H9 (cell line): ENCODE measurements at regions not wholly inside any gene's neighbourhood (a gene's known extent, or its start where the extent isn't known, plus 50 kb on each side); places are given as distances from the start of the nearest gene placed in this dataset.
A peak's percentile ranks its signal among the peaks of the same experiment; 100 is the strongest.

ENCODE experiments used
- DNase-seq: peaks from one replicate; pipeline ENCODE4 v3.0.0-alpha.2; 2017
- H2AFZ ChIP-seq: one replicate; pipeline ENCODE4 v1.6.1; 2013; ENCODE audit warnings: mild to moderate bottlenecking, low read length, control low read depth, moderate library complexity
- H2AK5ac ChIP-seq: 2 replicates; pipeline ENCODE4 v1.6.1; 2013; ENCODE audit warnings: low read length, control low read depth, mixed read lengths; ENCODE audit not compliant: insufficient read length
- H2BK120ac ChIP-seq: one replicate; pipeline ENCODE4 v1.6.1; 2013; ENCODE audit warnings: low read depth, mild to moderate bottlenecking, low read length, control low read depth, inconsistent platforms; ENCODE audit not compliant: poor library complexity, severe bottlenecking
- H2BK12ac ChIP-seq: 2 replicates; pipeline ENCODE4 v1.6.1; 2013; ENCODE audit warnings: low read length, control low read depth, mixed read lengths, low read depth; ENCODE audit not compliant: insufficient read length
- H2BK15ac ChIP-seq: 2 replicates; pipeline ENCODE4 v1.6.1; 2013; ENCODE audit warnings: low read depth, low read length, control low read depth
- H2BK20ac ChIP-seq: one replicate; pipeline ENCODE4 v1.6.1; 2013; ENCODE audit warnings: low read depth, mild to moderate bottlenecking, low read length, control low read depth, inconsistent platforms; ENCODE audit not compliant: poor library complexity, severe bottlenecking
- H2BK5ac ChIP-seq: 2 replicates; pipeline ENCODE4 v1.6.1; 2013; ENCODE audit warnings: low read length, control low read depth, mixed read lengths; ENCODE audit not compliant: insufficient read length
- H3K14ac ChIP-seq: 2 replicates; pipeline ENCODE4 v1.6.1; 2013; ENCODE audit warnings: low read length, control low read depth; ENCODE audit not compliant: insufficient read depth
- H3K18ac ChIP-seq: 2 replicates; pipeline ENCODE4 v1.6.1; 2013; ENCODE audit warnings: low read depth, mild to moderate bottlenecking, mixed read lengths, low read length, control low read depth; ENCODE audit not compliant: insufficient read length
- H3K23ac ChIP-seq: 2 replicates; pipeline ENCODE4 v1.6.1; 2013; ENCODE audit warnings: low read length, control low read depth, mixed read lengths, low read depth; ENCODE audit not compliant: insufficient read length
- H3K23me2 ChIP-seq: 2 replicates; pipeline ENCODE4 v1.6.1; 2013; ENCODE audit warnings: low read depth, mild to moderate bottlenecking, mixed read lengths, low read length, control low read depth; ENCODE audit not compliant: insufficient read length, poor library complexity, severe bottlenecking
- H3K27ac ChIP-seq: 2 replicates; pipeline ENCODE4 v1.5.1; 2013; ENCODE audit warnings: low read length, control low read depth, mixed read lengths, low read depth; ENCODE audit not compliant: insufficient read length
- H3K27me3 ChIP-seq: 2 replicates; pipeline ENCODE4 v1.6.1; 2013; ENCODE audit warnings: low read length, control low read depth, inconsistent platforms; ENCODE audit not compliant: insufficient read depth
- H3K4ac ChIP-seq: 2 replicates; pipeline ENCODE4 v1.6.1; 2013; ENCODE audit warnings: low read depth, mild to moderate bottlenecking, control low read depth, inconsistent platforms, low read length, moderate library complexity
- H3K4me1 ChIP-seq: 2 replicates; pipeline ENCODE4 v1.6.1; 2013; ENCODE audit warnings: low read length, control low read depth, inconsistent platforms; ENCODE audit not compliant: insufficient read depth
- H3K4me2 ChIP-seq: 2 replicates; pipeline ENCODE4 v1.6.1; 2013; ENCODE audit warnings: low read length, control low read depth, mixed read lengths; ENCODE audit not compliant: insufficient read length, insufficient read depth
- H3K56ac ChIP-seq: 2 replicates; pipeline ENCODE4 v1.6.1; 2013; ENCODE audit warnings: low read depth, mild to moderate bottlenecking, mixed read lengths, low read length, control low read depth; ENCODE audit not compliant: insufficient read length
- H3K79me1 ChIP-seq: 2 replicates; pipeline ENCODE4 v1.6.1; 2013; ENCODE audit warnings: low read depth, mild to moderate bottlenecking, moderate library complexity, low read length, control low read depth, inconsistent platforms; ENCODE audit not compliant: insufficient read depth, poor library complexity, severe bottlenecking
- H3K79me2 ChIP-seq: 2 replicates; pipeline ENCODE4 v1.6.1; 2013; ENCODE audit warnings: low read length, control low read depth, inconsistent platforms; ENCODE audit not compliant: insufficient read depth
- H3K9ac ChIP-seq: 2 replicates; pipeline ENCODE4 v1.6.1; 2013; ENCODE audit warnings: low read length, control low read depth, mixed read lengths; ENCODE audit not compliant: insufficient read length; ENCODE audit errors: extremely low read depth
- H3K9me3 ChIP-seq: one replicate; pipeline ENCODE4 v1.6.1; 2013; ENCODE audit warnings: low read depth, low read length, inconsistent platforms; ENCODE audit not compliant: control insufficient read depth
- H3T11ph ChIP-seq: one replicate; pipeline ENCODE4 v1.6.1; 2013; ENCODE audit warnings: mild to moderate bottlenecking, low read length, control low read depth, inconsistent platforms
- H4K20me1 ChIP-seq: one replicate; pipeline ENCODE4 v1.6.1; 2013; ENCODE audit not compliant: control insufficient read depth, insufficient read length, insufficient read depth
- H4K5ac ChIP-seq: 2 replicates; pipeline ENCODE4 v1.6.1; 2013; ENCODE audit warnings: low read depth, mild to moderate bottlenecking, mixed read lengths, low read length, control low read depth; ENCODE audit not compliant: insufficient read length
- H4K8ac ChIP-seq: replicated peaks from 2 replicates; pipeline ENCODE4 v1.6.1; 2013; ENCODE audit warnings: low read length, control low read depth, mixed read lengths, low read depth; ENCODE audit not compliant: insufficient read length
- H4K91ac ChIP-seq: 2 replicates; pipeline ENCODE4 v1.6.1; 2013; ENCODE audit warnings: low read depth, mild to moderate bottlenecking, moderate library complexity, mixed read lengths, low read length, control low read depth; ENCODE audit not compliant: insufficient read length
- H3K27ac Mint-ChIP-seq, 3 experiments: 2 replicates in 2 of 3; 3 replicates in 1 of 3; pipeline ENCODE4 v1.8.0; 2020 to 2021; ENCODE audit warnings: mixed read lengths in 3 of 3, mild to moderate bottlenecking in 1 of 3, moderate library complexity in 1 of 3
- H3K27me3 Mint-ChIP-seq: 2 replicates; pipeline ENCODE4 v1.8.0; 2021; ENCODE audit warnings: low read depth, mild to moderate bottlenecking, moderate library complexity, mixed read lengths
- H3K36me3 Mint-ChIP-seq, 3 experiments: 2 replicates in 2 of 3; 3 replicates in 1 of 3; pipeline ENCODE4 v1.8.0; 2020 to 2021; ENCODE audit warnings: low read depth in 3 of 3, mixed read lengths in 3 of 3; ENCODE audit not compliant: insufficient read depth in 1 of 3
- H3K4me1 Mint-ChIP-seq, 2 experiments: 2 replicates each; pipeline ENCODE4 v1.8.0; 2020; ENCODE audit warnings: mixed read lengths in 2 of 2
- H3K4me3 Mint-ChIP-seq, 2 experiments: 2 replicates in 1 of 2; 3 replicates in 1 of 2; pipeline ENCODE4 v1.8.0; 2020 to 2021; ENCODE audit warnings: mild to moderate bottlenecking in 2 of 2, mixed read lengths in 2 of 2, moderate library complexity in 1 of 2
- H3K9me3 Mint-ChIP-seq, 2 experiments: 2 replicates in 1 of 2; 3 replicates in 1 of 2; pipeline ENCODE4 v1.8.0; 2020; ENCODE audit warnings: mild to moderate bottlenecking in 2 of 2, mixed read lengths in 2 of 2, moderate library complexity in 1 of 2
- WGBS: extraction: QIAGEN DNeasy Blood & Tissue Kit; methylation state at CpG from one replicate; pipeline ENCODE4 v1.1.7; 2013; ENCODE audit warnings: missing lambda C conversion rate, low lambda C conversion rate, mixed read lengths; ENCODE audit not compliant: insufficient read length; ENCODE audit errors: extremely low coverage; 5-methylcytosine and 5-hydroxymethylcytosine counted together
- TF ChIP-seq, protein P1 (sequence below): fragments of 200-600 bp; sonication (generic); conservative IDR thresholded peaks from 3 replicates; pipeline ENCODE4 v1.8.0; 2021; ENCODE audit warnings: antibody characterized with exemption, mild to moderate bottlenecking

GRCh38 chr5:23820765-23821471, 313.5 kb downstream of the PRDM9 start:
- Histone ChIP-seq H2AFZ (no peak overlapping the region), H3K9ac (no peak overlapping the region)
- no CpG with 5 or more reads among the region's 5 CpGs for WGBS

More at GRCh38 chr5:23820765-23821471, 313.5 kb downstream of the PRDM9 start:
- no peak overlapping the region for H3K4ac ChIP-seq
- no peak for DNase-seq
- H2BK20ac ChIP-seq = no peak overlapping the region
- H3K56ac ChIP-seq = no peak overlapping the region
- no peaks in the 10 kb centered on the region for H3K23me2 ChIP-seq
- H4K5ac ChIP-seq = no peak overlapping the region
- H3K9me3 Mint-ChIP-seq = peaks cover 0 to 1% of the 10 kb centered on the region in 2 experiments; a peak in 2 of 5 replicates
- H3K79me2 ChIP-seq = no peaks in the 10 kb centered on the region
- H3K27ac Mint-ChIP-seq = no peak overlapping the region
- H3K9me3 ChIP-seq = no peaks in the 10 kb centered on the region
- H3T11ph ChIP-seq = no peak overlapping the region
- H3K4me1 ChIP-seq = no peaks in the 10 kb centered on the region
- H3K18ac ChIP-seq = no peak overlapping the region
- TF ChIP-seq, protein P1, sequence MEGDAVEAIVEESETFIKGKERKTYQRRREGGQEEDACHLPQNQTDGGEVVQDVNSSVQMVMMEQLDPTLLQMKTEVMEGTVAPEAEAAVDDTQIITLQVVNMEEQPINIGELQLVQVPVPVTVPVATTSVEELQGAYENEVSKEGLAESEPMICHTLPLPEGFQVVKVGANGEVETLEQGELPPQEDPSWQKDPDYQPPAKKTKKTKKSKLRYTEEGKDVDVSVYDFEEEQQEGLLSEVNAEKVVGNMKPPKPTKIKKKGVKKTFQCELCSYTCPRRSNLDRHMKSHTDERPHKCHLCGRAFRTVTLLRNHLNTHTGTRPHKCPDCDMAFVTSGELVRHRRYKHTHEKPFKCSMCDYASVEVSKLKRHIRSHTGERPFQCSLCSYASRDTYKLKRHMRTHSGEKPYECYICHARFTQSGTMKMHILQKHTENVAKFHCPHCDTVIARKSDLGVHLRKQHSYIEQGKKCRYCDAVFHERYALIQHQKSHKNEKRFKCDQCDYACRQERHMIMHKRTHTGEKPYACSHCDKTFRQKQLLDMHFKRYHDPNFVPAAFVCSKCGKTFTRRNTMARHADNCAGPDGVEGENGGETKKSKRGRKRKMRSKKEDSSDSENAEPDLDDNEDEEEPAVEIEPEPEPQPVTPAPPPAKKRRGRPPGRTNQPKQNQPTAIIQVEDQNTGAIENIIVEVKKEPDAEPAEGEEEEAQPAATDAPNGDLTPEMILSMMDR = peak; percentile 73
- H2BK12ac ChIP-seq = no peak overlapping the region
- no peak overlapping the region for H3K23ac ChIP-seq
- no peaks in the 10 kb centered on the region for H3K79me1 ChIP-seq
- H3K36me3 Mint-ChIP-seq = no peaks in the 10 kb centered on the region; a peak in 1 of 7 replicates
- no peaks in the 10 kb centered on the region for H3K27me3 Mint-ChIP-seq
- H3K27ac ChIP-seq = no peak overlapping the region
- no peak overlapping the region for H2AK5ac ChIP-seq
- no peaks in the 10 kb centered on the region for H3K4me1 Mint-ChIP-seq
- H2BK15ac ChIP-seq = no peak overlapping the region
- no peak overlapping the region for H3K4me2 ChIP-seq
- no peak overlapping the region for H4K8ac ChIP-seq
- H3K4me3 Mint-ChIP-seq = no peak overlapping the region
- no peak overlapping the region for H2BK5ac ChIP-seq
- H2BK120ac ChIP-seq = no peak overlapping the region
- no peaks in the 10 kb centered on the region for H4K20me1 ChIP-seq
- no peak overlapping the region for H4K91ac ChIP-seq
- no peaks in the 10 kb centered on the region for H3K27me3 ChIP-seq
- H3K14ac ChIP-seq = no peak overlapping the region
